ENCODE measurements at regions not wholly inside any gene's neighbourhood (a gene's known extent, or its start where the extent isn't known, plus 50 kb on each side); places are given as distances from the start of the nearest gene placed in this dataset.

DNA sequence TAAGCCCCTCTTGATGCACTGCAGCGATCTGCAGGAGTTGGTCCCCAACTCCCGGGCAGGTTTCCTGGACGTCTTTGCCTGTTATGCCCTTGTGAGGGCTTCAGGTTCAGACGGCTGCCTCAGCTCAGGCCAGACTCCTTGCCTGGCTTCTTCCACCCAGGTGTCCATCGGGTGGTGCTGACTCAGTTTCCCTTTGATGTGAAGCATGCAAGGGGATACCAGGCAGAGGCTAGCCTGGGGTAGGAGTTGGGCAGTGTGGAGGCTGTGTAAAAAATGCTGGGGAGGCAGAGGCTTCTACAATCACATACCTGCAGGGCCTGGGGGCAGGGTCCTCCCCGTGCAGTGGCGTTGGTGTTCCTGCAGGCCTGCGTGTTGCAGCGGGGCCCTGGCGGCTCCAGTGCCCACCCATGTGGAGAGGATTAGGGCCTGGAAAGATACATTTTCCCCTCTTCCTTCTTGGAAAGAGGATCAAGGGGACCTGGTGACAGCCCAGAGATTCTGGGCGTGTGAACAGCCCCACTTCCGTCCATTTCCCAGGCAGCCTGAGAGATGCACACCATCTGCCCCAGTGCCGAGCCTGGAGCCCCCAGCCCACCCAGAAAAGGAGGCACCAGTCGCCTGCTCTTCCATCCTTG lies 338.3 kb downstream of the DYSF start:
- no peak for DNase-seq (ENCODE audit: low read depth)

DNA sequence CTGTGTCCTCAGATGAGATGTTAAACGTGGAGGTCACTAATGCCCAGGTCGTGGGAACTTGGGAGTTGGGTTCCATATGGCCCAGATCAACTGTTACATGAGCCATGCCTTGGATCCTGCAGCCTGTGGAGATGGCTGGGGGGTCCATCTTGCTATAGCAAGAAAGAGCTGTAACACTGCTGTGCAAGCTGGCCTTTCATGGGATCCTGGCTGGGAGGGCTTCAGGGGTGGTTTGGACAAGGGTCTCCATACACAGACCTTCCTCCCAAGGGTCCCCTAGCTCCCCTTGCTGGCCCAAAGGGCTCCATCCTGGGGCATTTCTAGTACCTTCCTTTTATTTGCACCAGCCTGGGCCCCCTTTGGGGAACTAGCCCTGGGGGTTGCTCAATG lies 337.7 kb downstream of the DYSF start:
- DNase-seq (ENCODE audit: low read depth) = no peak

- no peak for DNase-seq (ENCODE audit: low read depth)
Measured at GRCh38 chr2:71790226-71791060, 337.1 kb downstream of the DYSF start.

DNA sequence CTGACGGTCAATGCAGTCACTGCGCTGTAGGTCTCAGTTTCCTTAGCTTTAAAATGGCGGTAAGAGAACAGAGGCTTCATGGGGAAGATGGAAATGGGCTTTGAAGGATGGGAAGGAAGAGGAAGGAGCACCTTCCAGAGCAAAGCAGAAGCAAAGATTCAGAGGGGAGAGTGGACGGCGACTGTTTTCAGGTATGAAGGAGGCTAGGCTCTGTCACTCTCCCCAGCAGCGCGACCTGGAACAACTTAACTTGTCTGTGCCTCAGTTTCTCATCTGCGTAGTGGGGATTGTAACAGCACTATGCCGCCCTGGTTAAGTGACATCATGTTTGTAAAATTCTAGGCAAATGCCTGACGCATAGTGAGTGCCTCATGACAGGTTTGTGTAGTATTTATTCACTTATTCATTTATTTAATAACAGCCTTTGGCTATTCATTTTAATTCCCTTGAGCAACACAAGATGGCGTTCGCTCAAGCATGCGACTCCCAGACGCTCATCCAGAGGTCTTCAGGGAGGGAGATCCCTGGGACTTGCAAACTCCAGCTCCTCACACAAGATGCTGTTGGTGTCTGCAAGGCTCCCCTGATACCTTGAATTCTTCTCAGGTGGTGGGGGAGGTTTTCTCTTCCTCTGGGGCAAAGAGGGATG lies 336.3 kb downstream of the DYSF start:
- DNase-seq (ENCODE audit: low read depth) = no peak

DNA sequence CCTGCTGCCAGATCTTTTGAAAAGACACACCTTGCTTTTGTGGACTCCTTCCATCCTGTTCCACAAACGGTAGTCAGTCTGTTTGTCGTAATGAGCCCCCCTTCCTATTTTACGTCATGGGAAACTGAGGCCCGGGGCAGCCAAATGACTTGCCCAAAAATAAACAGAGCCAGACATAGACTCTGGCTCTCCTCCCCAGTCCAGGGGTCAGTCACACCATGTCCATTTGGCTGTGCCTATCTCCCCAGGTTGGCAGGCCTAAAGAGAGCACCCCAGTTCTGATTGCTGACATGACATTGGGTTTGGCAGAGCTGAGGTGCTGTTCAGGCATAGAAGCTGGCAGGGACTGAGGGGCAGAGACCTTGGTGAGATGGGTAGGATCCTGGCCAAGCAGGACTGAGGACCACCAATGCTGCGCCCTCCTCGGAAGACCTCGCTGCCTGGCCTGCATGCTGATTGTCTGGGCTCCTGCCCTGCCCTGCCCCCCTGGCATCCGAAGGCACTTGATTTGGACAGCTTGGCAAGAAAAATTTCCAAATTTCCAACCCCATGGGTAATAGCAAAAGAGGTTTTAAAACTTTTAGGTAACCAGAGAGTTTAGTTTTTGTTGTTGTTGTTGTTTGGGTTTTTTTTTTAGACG lies 335.4 kb downstream of the DYSF start:
- no peak for DNase-seq (ENCODE audit: low read depth)

DNA sequence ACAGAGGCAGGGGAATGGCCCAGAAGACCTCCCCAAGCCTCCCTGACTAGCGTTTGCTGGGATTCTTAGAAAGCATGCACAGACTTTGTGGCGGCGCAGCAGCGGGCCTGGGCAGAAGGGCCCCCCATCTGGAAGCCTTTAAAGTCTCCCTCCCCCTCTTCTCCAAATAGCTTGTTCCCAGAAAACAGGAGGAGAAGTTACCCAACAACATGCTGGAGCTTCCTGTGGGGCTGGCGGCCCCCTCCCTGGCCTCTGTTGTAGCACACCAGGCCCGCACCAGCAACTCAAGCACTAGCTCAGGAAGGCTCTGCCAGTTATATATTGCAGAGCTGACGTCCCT lies 334.8 kb downstream of the DYSF start:
- DNase-seq (ENCODE audit: low read depth) = no peak

DNA sequence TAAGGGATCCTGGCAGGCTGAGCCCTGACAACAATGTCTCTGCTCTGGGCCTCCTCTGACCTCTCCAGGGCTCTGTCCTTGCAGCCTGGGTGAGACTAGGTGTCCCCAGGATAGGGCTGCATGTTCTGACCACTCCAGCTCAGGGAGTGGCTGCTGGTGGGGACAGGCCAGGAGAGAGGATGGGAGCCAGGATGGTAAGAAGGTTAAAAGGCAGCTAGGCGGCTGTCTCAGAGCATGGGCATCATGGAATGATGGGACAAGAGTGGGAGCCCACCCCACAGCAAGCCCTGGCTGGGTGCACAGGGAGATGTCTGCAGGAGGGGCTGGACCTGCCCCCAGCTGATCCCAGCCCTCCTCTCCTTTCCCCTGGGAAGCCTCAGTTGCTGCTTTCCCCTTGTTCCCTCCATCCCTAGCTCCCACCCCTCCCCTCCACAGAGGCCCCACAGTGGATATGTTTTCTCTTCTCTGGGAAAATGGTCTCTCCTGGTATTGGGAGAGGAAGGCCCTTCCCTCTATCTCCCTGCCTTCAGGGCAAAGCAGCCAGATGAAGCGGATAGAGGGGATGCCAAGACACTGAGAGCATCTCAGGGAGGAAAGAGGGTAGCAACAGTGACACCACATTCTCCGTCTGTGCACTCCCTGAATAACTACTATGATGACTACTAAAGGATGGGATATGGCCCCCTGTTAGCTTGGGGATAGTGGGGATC lies 334.3 kb downstream of the DYSF start:
- no peak for DNase-seq (ENCODE audit: low read depth)

DNA sequence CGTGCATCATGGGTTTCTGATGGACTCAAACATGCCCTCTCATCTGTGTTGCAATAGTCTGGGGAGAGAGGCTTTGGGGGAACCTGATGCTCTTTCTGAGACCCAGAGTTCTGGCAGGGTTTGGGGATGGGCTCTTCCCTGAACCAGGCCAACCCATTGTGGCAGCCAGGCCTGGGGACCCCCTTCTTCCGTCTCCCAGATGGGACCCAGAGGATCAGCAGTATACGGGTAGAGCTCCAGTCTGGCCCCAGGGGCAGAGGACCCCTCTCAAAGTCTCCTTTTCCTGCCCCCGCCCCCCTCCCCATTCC lies 333.7 kb downstream of the DYSF start:
- no peak for DNase-seq (ENCODE audit: low read depth)

DNA sequence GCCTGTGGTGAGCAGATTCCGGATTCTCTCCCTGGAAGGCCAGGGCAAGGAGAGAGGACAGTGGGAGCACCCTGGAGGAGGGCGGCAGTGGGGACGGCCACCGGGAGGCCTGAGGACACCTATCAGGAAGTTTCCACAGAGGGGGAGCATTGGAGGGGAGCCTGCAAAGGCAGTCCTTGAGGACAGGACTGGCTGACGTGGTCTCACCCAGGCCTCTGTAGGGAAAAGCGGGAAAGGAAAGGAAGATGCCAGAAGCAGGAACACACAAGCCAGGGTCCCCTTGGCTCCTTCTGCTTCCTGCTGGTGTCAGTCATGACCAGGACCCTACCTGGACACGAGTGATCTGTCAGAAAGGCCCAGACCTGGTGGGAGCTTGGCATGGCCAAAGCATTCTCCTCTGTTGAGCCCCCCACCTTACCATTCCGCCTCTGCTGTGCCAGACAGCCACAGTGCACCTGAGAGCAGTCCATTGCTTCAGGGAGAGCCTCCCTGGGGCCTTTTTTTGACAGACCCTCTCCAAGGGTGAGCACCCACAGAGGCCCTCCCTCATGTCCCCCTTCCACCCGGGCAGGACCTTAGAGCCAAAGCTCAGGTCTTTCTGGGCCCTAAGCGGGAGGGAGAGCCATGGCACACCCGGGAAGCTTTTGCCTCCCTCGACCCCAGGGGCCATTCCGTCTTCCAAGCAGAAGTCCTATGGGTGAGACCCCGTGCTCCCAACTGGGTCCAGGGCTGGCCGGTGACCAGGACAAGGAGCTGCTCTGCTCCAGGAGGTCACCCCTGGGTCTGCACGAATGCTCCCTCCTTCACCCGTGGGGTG lies 333.1 kb downstream of the DYSF start:
- no peak for DNase-seq (ENCODE audit: low read depth)

GRCh38 chr2:71785516-71785981 lies 332.2 kb downstream of the DYSF start:
- DNase-seq (ENCODE audit: low read depth) = no peak

DNA sequence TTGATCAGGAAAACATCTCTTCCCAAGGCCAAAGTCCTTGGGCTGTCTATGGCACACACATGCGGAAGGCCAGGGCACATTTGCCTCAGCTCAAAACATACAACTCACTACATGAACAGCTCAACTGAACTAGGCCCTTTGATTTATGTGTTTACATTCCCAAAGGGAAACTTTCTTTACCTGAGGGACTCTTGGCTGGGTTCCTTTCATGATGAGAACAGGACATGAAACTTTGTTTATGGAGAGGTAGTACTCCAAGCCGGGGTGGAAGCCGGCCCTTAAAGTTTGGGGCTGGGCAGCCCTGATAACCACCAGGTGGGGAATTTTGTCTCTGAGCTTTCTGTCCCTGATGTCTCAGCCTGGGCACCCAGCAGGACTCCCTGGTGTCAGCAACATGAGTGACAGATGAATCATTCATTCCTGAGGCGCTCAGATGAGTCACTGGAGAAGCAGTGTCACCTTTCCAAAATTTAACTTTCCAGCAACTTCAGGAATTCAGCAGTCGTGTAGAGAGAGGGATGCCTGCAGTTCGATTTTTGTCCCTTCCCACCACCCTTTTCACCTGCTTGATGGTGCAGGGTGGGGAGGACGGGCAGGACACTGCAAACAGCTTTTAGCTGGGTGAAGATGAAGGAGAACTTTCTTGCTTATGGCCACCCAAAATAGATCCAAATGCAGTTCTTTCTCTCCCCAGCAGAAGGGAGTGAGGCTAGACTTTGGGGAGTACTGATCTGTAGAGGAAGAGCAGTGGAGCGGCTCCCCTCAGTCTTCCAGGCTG lies 331.6 kb downstream of the DYSF start:
- peak; percentile 16 for DNase-seq (ENCODE audit: low read depth)

DNA sequence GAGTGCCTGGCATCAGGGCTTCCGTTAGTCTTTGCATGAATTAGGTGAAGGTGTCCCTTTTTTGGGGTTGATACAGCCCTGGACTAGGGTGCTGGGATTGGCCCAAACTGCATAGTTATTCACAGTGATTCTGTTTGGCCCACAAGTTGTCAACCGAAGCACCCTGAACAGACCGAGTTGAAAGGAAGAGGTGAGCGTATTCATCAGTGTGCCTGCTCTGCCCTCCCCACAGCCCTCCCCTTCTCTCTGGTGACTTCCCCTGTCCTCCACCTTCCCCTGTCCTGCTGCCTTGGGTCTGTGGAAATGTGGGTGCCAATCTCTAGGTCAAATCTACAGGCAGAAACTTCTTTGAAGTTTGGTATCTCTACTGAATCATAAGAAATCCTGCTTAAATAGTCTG lies 330.5 kb downstream of the DYSF start:
- no peak for DNase-seq (ENCODE audit: low read depth)

DNA sequence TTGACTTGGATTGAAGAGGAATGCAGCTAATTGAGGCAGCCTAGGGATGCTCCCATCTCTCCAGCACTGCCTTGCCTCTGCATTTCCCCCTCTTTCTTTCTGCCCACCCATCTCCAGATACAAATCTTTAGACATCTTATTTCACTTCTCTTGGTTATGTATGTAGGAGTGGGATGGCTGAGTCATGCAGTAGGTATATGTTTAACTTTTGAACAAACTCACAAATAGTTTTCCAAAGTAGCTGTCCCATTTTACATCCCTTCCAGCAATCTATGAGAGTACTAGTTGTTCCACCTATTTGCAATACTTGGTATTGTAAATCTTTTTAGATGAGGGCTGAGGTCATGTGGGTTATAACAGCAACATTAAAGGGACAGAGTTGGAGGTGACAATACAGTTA lies 329.9 kb downstream of the DYSF start:
- DNase-seq (ENCODE audit: low read depth) = no peak

- DNase-seq (ENCODE audit: low read depth) = no peak
Measured at GRCh38 chr2:71782323-71782722, 329.0 kb downstream of the DYSF start.

DNA sequence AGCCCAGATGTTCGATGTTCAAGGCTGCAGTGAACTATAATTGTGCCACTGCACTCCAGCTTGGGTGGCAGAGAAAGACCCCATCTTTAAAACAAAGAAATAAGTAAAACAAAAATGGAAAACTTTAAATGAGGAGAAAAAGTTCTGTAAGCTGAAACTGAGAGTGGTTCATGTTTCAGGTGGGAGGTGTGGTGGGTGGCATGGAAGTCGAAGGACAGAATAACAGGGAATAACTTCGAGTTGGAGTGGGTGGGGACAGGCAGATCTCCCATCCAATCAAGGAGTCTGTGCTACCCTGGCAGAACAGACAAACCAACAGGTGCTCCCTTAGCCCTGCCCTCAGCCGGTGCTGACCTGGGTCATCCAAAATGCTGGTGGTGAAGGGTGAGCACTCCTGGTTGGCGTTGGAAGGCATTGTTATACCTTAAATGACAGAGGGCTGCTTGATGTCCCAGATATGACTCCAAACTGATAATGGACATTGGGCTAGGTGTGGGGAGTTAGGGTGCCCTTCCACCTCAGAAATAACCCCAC lies 328.4 kb downstream of the DYSF start:
- no peak for DNase-seq (ENCODE audit: low read depth)

DNA sequence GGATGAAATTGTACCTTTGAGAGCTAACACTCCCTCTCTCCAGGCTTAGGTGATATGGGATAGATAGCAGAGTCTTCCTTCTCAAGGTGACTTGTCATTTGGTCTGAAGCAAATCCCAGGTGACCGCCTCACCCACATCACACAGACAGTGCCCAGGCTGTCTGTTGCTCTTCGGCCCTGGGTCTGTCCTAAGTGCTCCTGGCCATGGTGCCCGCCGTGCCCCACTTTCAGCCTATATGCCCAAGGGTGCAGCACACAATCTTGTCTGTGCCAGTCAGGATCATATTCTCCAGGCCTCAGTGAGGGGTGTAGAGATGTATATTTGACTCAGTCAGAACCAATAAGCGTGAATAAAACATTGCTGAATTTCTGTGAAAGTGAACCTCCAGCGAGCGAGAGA lies 326.8 kb downstream of the DYSF start:
- no peak for DNase-seq (ENCODE audit: low read depth)

GRCh38 chr2:71779774-71780105 lies 326.4 kb downstream of the DYSF start:
- no peak for DNase-seq (ENCODE audit: low read depth)

- no peak for DNase-seq (ENCODE audit: low read depth)
Measured at GRCh38 chr2:71778936-71779773, 325.8 kb downstream of the DYSF start.

DNA sequence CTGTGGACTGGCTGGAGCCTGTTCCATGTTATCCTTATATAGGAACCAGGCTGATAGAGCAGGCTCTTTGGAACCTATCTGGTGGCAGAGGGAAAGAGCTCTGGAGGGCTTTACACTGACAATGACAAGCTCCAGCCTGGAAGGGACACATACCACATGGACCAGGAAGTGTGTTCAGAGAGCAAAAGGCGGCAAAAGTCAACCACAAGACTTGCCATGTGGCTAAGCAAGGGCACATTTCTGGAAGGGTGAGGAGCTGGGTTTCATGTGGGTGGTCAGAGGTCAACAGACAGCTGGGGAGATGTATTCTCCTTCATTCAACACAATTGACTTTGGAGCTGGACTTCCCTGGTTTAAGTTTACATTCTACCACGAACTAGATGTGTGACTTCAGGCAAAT lies 325.2 kb downstream of the DYSF start:
- no peak for DNase-seq (ENCODE audit: low read depth)

GRCh38 chr2:71777946-71778345 lies 324.6 kb downstream of the DYSF start:
- DNase-seq (ENCODE audit: low read depth) = no peak
